ENCODE measurements at regions not wholly inside any gene's neighbourhood (a gene's known extent, or its start where the extent isn't known, plus 50 kb on each side); places are given as distances from the start of the nearest gene placed in this dataset.

GRCh38 chr1:91129458-91129857 is 107.6 kb upstream of the ZNF644 start:
- Histone ChIP-seq H3K36me3 (no peaks in the 10 kb centered on the region), H3K4me3 (no peak overlapping the region), H3K27ac (no peak overlapping the region), H3K9me3 (no peaks in the 10 kb centered on the region), H3K27me3 (replicated peaks; ENCODE audit: insufficient read depth) (no peaks in the 10 kb centered on the region), H3K4me1 (ENCODE audit: control insufficient read depth in 1 of 2, low read depth in 2 of 2) (no peaks in the 10 kb centered on the region)
- TF ChIP-seq CTCF (IDR thresholded peaks at IDR 0.05): no peak
- DNase-seq (ENCODE audit: low spot score) (no peak), ATAC-seq (ENCODE audit: insufficient number of reproducible peaks, low FRiP score, low read depth) (no peak)

GRCh38 chr1:91129017-91129416 is 107.2 kb upstream of the ZNF644 start:
- Histone ChIP-seq H3K4me1 (ENCODE audit: control insufficient read depth in 1 of 2, low read depth in 2 of 2) (no peaks in the 10 kb centered on the region), H3K9me3 (no peaks in the 10 kb centered on the region), H3K36me3 (no peaks in the 10 kb centered on the region), H3K4me3 (no peak overlapping the region), H3K27ac (no peak overlapping the region), H3K27me3 (replicated peaks; ENCODE audit: insufficient read depth) (no peaks in the 10 kb centered on the region)
- no peak for ATAC-seq (ENCODE audit: insufficient number of reproducible peaks, low FRiP score, low read depth)
- no peak for DNase-seq (ENCODE audit: low spot score)
- no peak for TF ChIP-seq CTCF (IDR thresholded peaks at IDR 0.05)

- TF ChIP-seq CTCF (IDR thresholded peaks at IDR 0.05): no peak
- H3K9me3 ChIP-seq: no peaks in the 10 kb centered on the region
- H3K27me3 ChIP-seq (replicated peaks; ENCODE audit: insufficient read depth): no peaks in the 10 kb centered on the region
- no peaks in the 10 kb centered on the region for H3K4me1 ChIP-seq (ENCODE audit: control insufficient read depth in 1 of 2, low read depth in 2 of 2)
- DNase-seq (ENCODE audit: low spot score): no peak
- H3K4me3 ChIP-seq: no peak overlapping the region
- H3K36me3 ChIP-seq: no peaks in the 10 kb centered on the region
- no peak overlapping the region for H3K27ac ChIP-seq
- no peak for ATAC-seq (ENCODE audit: insufficient number of reproducible peaks, low FRiP score, low read depth)
Observed at GRCh38 chr1:91124989-91125417, 103.2 kb upstream of the ZNF644 start.

- H3K27me3 ChIP-seq (replicated peaks; ENCODE audit: insufficient read depth): no peaks in the 10 kb centered on the region
- TF ChIP-seq CTCF (IDR thresholded peaks at IDR 0.05): no peak
- no peaks in the 10 kb centered on the region for H3K4me1 ChIP-seq (ENCODE audit: control insufficient read depth in 1 of 2, low read depth in 2 of 2)
- H3K36me3 ChIP-seq: no peaks in the 10 kb centered on the region
- H3K4me3 ChIP-seq: no peak overlapping the region
- H3K9me3 ChIP-seq: no peaks in the 10 kb centered on the region
- ATAC-seq (ENCODE audit: insufficient number of reproducible peaks, low FRiP score, low read depth) (no peak), DNase-seq (ENCODE audit: low spot score) (no peak)
- H3K27ac ChIP-seq: no peak overlapping the region
Observed at GRCh38 chr1:91124290-91124985, 102.6 kb upstream of the ZNF644 start.

- H3K36me3 ChIP-seq: no peaks in the 10 kb centered on the region
- no peaks in the 10 kb centered on the region for H3K9me3 ChIP-seq
- no peak for DNase-seq (ENCODE audit: low spot score)
- H3K27me3 ChIP-seq (replicated peaks; ENCODE audit: insufficient read depth): no peaks in the 10 kb centered on the region
- no peaks in the 10 kb centered on the region for H3K4me1 ChIP-seq (ENCODE audit: control insufficient read depth in 1 of 2, low read depth in 2 of 2)
- ATAC-seq (ENCODE audit: insufficient number of reproducible peaks, low FRiP score, low read depth): no peak
- no peak overlapping the region for H3K27ac ChIP-seq
- no peak overlapping the region for H3K4me3 ChIP-seq
- no peak for TF ChIP-seq CTCF (IDR thresholded peaks at IDR 0.05)
Observed at GRCh38 chr1:91123773-91124172, 101.9 kb upstream of the ZNF644 start.

Measured in thoracic aorta (tissue), 2 donors.